HCT116 (cell line): ENCODE measurements at regions not wholly inside any gene's neighbourhood (a gene's known extent, or its start where the extent isn't known, plus 50 kb on each side); places are given as distances from the start of the nearest gene placed in this dataset.
A peak's percentile ranks its signal among the peaks of the same experiment; 100 is the strongest.

Experiments
- ATAC-seq: fragments of 200-7000 bp; cut with Tn5 transposase; 2 replicates; pipeline ENCODE4 v1.9.1; 2020; ENCODE audit warnings: mild to moderate bottlenecking, moderate library complexity
- BruUV-seq: library from RNA; stranded (reverse); fragments of 400-500 nt; replicated peaks from 2 replicates; lab custom pipeline; 2021; lab: Mats Ljungman, UMichigan
- CTCF ChIA-PET: fragments of 300-600 bp; sonication (Branson Sonifier 250); formaldehyde crosslinking; loops from one replicate; lab custom pipeline; 2021; ENCODE audit warnings: antibody characterized with exemption; lab: Charles Lee
- POLR2A ChIA-PET: fragments of 300-600, 350-600 bp; sonication (Branson Sonifier 250); formaldehyde crosslinking; loops from one replicate; lab custom pipeline; 2021; ENCODE audit warnings: antibody characterized with exemption; lab: Charles Lee
- RAD21 ChIA-PET, 2 experiments: fragments of 300-600 bp; sonication (Branson Sonifier 250); formaldehyde crosslinking; loops; one replicate each; lab custom pipeline; 2023; ENCODE audit warnings: low total read pairs in 2 of 2; ENCODE audit not compliant: uncharacterized antibody in 2 of 2, unreplicated experiment in 2 of 2, low non-redundant PET in 1 of 2; lab: Charles Lee
- DNase-seq: peaks from one replicate; pipeline ENCODE4 v3.0.0-alpha.2; 2010; ENCODE audit warnings: low read depth, low spot score
- H2AFZ ChIP-seq: fragments of 200-600 bp; shearing (Covaris generic), sonication (generic); 2 replicates; pipeline ENCODE4 v1.6.1; 2017; ENCODE audit warnings: low read depth, mixed run types, mixed read lengths, antibody characterized with exemption, low read length; ENCODE audit not compliant: poor library complexity, severe bottlenecking
- H3K27ac ChIP-seq: 2 replicates; pipeline ENCODE4 v1.5.1; 2012; ENCODE audit warnings: low read depth, low read length
- H3K27me3 ChIP-seq: fragments of 200-600 bp; sonication (generic); 2 replicates; pipeline ENCODE4 v1.6.1; 2016; ENCODE audit warnings: mixed run types, low read length, mixed read lengths; ENCODE audit not compliant: insufficient read depth
- H3K36me3 ChIP-seq, 2 experiments: fragments of 200-500 bp in 1 of 2; fragments of 200-600 bp in 1 of 2; sonication (Bioruptor generic) in 1 of 2; sonication (generic) in 1 of 2; 2 replicates each; pipeline versions ENCODE4 v1.5.1 to v1.6.1; 2014 to 2016; ENCODE audit warnings: low read length in 2 of 2, inconsistent platforms in 1 of 2, mixed read lengths in 1 of 2, mixed run types in 1 of 2; ENCODE audit not compliant: insufficient read depth in 2 of 2, control insufficient read depth in 1 of 2
- H3K4me1 ChIP-seq, 2 experiments: fragments of 200-600 bp in 1 of 2; sonication (generic) in 1 of 2; 2 replicates each; pipeline versions ENCODE4 v1.5.1 to v1.6.1; 2012 to 2017; ENCODE audit warnings: low read length in 2 of 2, inconsistent platforms in 1 of 2, mild to moderate bottlenecking in 1 of 2, mixed read lengths in 1 of 2, mixed run types in 1 of 2, moderate library complexity in 1 of 2; ENCODE audit not compliant: insufficient read depth in 2 of 2, control insufficient read depth in 1 of 2
- H3K4me2 ChIP-seq: fragments of 200-600 bp; sonication (generic); 2 replicates; pipeline ENCODE4 v1.6.1; 2017; ENCODE audit warnings: mixed run types, low read length, mixed read lengths
- H3K4me3 ChIP-seq, 2 experiments: fragments of 200-600 bp in 1 of 2; sonication (generic) in 1 of 2; replicated peaks in 1 of 2; 2 replicates each; pipeline ENCODE4 v1.5.1; 2011 to 2016; ENCODE audit warnings: low read length in 2 of 2, control low read depth in 1 of 2, low read depth in 1 of 2, mild to moderate bottlenecking in 1 of 2, mixed read lengths in 1 of 2, mixed run types in 1 of 2
- H3K79me2 ChIP-seq: fragments of 200-600 bp; sonication (generic); 2 replicates; pipeline ENCODE4 v1.6.1; 2017; ENCODE audit warnings: mild to moderate bottlenecking, mixed run types, low read length, moderate library complexity, mixed read lengths; ENCODE audit not compliant: insufficient read depth
- H3K9ac ChIP-seq: fragments of 200-600 bp; sonication (generic); 2 replicates; pipeline ENCODE4 v1.6.1; 2016; ENCODE audit warnings: low read length, mixed read lengths
- H3K9me2 ChIP-seq: fragments of 200-600 bp; sonication (generic), shearing (Covaris generic); 2 replicates; pipeline ENCODE4 v1.6.1; 2017; ENCODE audit warnings: mixed run types, mild to moderate bottlenecking, moderate library complexity; ENCODE audit not compliant: insufficient read depth
- H3K9me3 ChIP-seq, 2 experiments: fragments of 200-500 bp in 1 of 2; fragments of 200-600 bp in 1 of 2; sonication (Bioruptor generic) in 1 of 2; sonication (generic) in 1 of 2; 2 replicates each; pipeline ENCODE4 v1.6.1; 2014 to 2017; ENCODE audit warnings: low read length in 2 of 2, mixed read lengths in 2 of 2, inconsistent platforms in 1 of 2, low read depth in 1 of 2, mild to moderate bottlenecking in 1 of 2, mixed run types in 1 of 2, moderate library complexity in 1 of 2; ENCODE audit not compliant: control insufficient read depth in 1 of 2, insufficient read depth in 1 of 2
- H4K20me1 ChIP-seq: fragments of 200-600 bp; sonication (generic), shearing (Covaris generic); 2 replicates; pipeline ENCODE4 v1.6.1; 2017; ENCODE audit warnings: mixed run types, mild to moderate bottlenecking, moderate library complexity; ENCODE audit not compliant: insufficient read depth
- CEBPB ChIP-seq: IDR thresholded peaks from 2 replicates; pipeline ENCODE4 v1.6.1; 2012; ENCODE audit warnings: low read depth
- EZH2 ChIP-seq: fragments of 200-600 bp; sonication (generic); IDR thresholded peaks from 2 replicates; pipeline ENCODE4 v1.6.1; 2017; ENCODE audit warnings: antibody characterized with exemption, mixed run types
- EZH2phosphoT487 ChIP-seq: fragments of 200-600 bp; IDR thresholded peaks from 2 replicates; pipeline ENCODE4 v1.6.1; 2018; ENCODE audit warnings: antibody characterized with exemption, borderline replicate concordance
- FOSL1 ChIP-seq: IDR thresholded peaks from 2 replicates; pipeline ENCODE4 v1.6.1; 2012; ENCODE audit warnings: low read depth
- JUND ChIP-seq: IDR thresholded peaks from 2 replicates; pipeline ENCODE4 v1.6.1; 2012
- POLR2AphosphoS5 ChIP-seq: IDR thresholded peaks from 2 replicates; pipeline ENCODE4 v1.6.1; 2011; ENCODE audit warnings: mild to moderate bottlenecking, low read depth, low read length, moderate library complexity
- RAD21 ChIP-seq: IDR thresholded peaks from 2 replicates; pipeline ENCODE4 v1.6.1; 2012; ENCODE audit warnings: low read depth, mild to moderate bottlenecking
- YY1 ChIP-seq: IDR thresholded peaks from 2 replicates; pipeline ENCODE4 v1.6.1; 2011; ENCODE audit warnings: low read length, low read depth, moderate library complexity, mild to moderate bottlenecking; ENCODE audit not compliant: insufficient replicate concordance; ENCODE audit errors: extremely low read depth
- intact Hi-C: fragments of 100-400 bp; cut with micrococcal nuclease; formaldehyde crosslinking; loops from 2 replicates; pipeline ENCODE4 v1.10.0; 2022
- TF ChIP-seq, protein P1 (sequence below): IDR thresholded peaks from 2 replicates; pipeline ENCODE4 v1.6.1; 2012
- TF ChIP-seq, protein P2 (sequence below): IDR thresholded peaks from 2 replicates; pipeline ENCODE4 v1.6.1; 2011; ENCODE audit warnings: mild to moderate bottlenecking, low read length, moderate library complexity; ENCODE audit not compliant: insufficient replicate concordance; ENCODE audit errors: extremely low read depth

DNA sequence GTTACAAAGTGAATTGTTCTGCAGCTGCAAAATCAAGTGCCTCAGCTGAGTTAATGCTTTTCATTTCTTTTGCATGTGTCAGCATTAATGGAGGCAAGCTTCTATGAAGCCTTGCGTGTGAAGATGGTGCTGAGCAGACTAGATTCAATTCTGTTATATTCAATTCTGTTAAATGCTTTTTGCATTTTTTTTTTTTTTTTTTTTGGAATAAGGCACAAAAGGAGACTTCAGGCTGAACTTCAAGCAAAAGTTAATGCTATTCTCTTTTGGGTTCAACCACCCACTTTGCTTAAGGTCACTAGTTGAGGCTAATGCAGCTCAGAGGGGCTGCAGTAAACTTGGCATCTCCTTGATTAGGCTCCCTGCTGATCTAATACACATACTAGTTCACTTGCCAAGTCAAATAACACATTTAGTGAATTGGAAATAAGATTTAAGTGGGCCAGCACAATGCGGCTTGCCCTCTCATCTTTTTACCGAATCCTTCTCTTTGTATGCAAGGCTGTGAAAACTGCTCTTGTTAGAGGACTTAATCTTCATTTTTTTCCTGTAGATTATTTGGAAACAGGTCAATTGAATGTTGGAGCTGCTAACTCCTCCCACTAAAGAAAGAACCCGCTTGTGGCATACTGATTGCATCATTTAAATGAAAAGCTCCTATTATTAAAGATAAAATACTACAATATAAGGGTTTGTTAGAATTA, 1020.2 kb downstream of the NR2F1-AS1 start:
- Histone ChIP-seq H4K20me1 (no peaks in the 10 kb centered on the region), H2AFZ (peak overlapping the region; percentile 95), H3K4me3 (0 out of 4 replicates have a peak overlapping the region, but pooled peaks of 1 of the 2 experiments have one; percentile 3), H3K36me3 (no peaks in the 10 kb centered on the region), H3K9me3 (no peaks in the 10 kb centered on the region), H3K9ac (no peak overlapping the region), H3K27ac (peak overlapping the region; percentile 94), H3K9me2 (no peaks in the 10 kb centered on the region), H3K4me2 (peak overlapping the region; percentile 57), H3K27me3 (no peaks in the 10 kb centered on the region), H3K4me1 (peaks cover 37 to 59% of the 10 kb centered on the region in 2 experiments), H3K79me2 (no peaks in the 10 kb centered on the region)
- DNase-seq: peak; percentile 59
- ChIA-PET POLR2A (interaction anchor here (0.7 to 3.2 kb wide), 7 partner anchors 8 to 592 kb away, joined by 3 to 16 read pairs (median 3); no protein-coding TSS in a partner anchor), RAD21 (interaction anchor here in 1 of 2 experiments (0.5 to 1.5 kb wide), 3 partner anchors 8 to 43 kb away, joined by 3 to 4 read pairs (median 3); no protein-coding TSS in a partner anchor), CTCF (interaction anchor here (0.8 kb wide), 1 partner anchor 43 kb away, joined by 3 read pairs; no protein-coding TSS in a partner anchor)
- peak; percentile 68 for ATAC-seq
- intact Hi-C loops: loop anchor here (1.0 kb wide), 1 partner anchor 9 kb away; no protein-coding TSS in a partner anchor
- no TSS peak for BruUV-seq
- TF ChIP-seq EZH2phosphoT487 (no peak), YY1 (peak; percentile 73), FOSL1 (peak; percentile 27), RAD21 (0 out of 2 replicates have a peak, but pooled peaks have one; percentile 3), POLR2AphosphoS5 (0 out of 2 replicates have a peak, but pooled peaks have one; percentile 11), EZH2 (no peak), JUND (peak; percentile 30), CEBPB (peak; percentile 79)
- TF ChIP-seq, protein P1, sequence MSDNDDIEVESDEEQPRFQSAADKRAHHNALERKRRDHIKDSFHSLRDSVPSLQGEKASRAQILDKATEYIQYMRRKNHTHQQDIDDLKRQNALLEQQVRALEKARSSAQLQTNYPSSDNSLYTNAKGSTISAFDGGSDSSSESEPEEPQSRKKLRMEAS: no peak
- TF ChIP-seq, protein P2, sequence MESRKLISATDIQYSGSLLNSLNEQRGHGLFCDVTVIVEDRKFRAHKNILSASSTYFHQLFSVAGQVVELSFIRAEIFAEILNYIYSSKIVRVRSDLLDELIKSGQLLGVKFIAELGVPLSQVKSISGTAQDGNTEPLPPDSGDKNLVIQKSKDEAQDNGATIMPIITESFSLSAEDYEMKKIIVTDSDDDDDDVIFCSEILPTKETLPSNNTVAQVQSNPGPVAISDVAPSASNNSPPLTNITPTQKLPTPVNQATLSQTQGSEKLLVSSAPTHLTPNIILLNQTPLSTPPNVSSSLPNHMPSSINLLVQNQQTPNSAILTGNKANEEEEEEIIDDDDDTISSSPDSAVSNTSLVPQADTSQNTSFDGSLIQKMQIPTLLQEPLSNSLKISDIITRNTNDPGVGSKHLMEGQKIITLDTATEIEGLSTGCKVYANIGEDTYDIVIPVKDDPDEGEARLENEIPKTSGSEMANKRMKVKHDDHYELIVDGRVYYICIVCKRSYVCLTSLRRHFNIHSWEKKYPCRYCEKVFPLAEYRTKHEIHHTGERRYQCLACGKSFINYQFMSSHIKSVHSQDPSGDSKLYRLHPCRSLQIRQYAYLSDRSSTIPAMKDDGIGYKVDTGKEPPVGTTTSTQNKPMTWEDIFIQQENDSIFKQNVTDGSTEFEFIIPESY: no peak
